ENCODE measurements at regions not wholly inside any gene's neighbourhood (a gene's known extent, or its start where the extent isn't known, plus 50 kb on each side); places are given as distances from the start of the nearest gene placed in this dataset.

GRCh38 chr10:44780426-44780825 is 130.7 kb upstream of the TMEM72 start:
- TF ChIP-seq EZH2phosphoT487 (IDR thresholded peaks at IDR 0.05; ENCODE audit: insufficient read depth, low read depth) (no peak), EZH2 (IDR thresholded peaks at IDR 0.05; ENCODE audit: insufficient read depth, poor library complexity, severe bottlenecking) (no peak)
